GM21423 (cell line): ENCODE measurements at regions not wholly inside any gene's neighbourhood (a gene's known extent, or its start where the extent isn't known, plus 50 kb on each side); places are given as distances from the start of the nearest gene placed in this dataset.
"Not testable (repeated sequence)": the region's sequence is repeated elsewhere in the genome, so short reads cannot be mapped to it uniquely, and the experiment has no call there.

Source experiments
- ATAC-seq: cut with Tn5 transposase; IDR thresholded peaks from one replicate; pipeline ENCODE4 v1.9.1; 2021; ENCODE audit warnings: mild to moderate bottlenecking, moderate library complexity; ENCODE audit not compliant: unreplicated experiment

DNA sequence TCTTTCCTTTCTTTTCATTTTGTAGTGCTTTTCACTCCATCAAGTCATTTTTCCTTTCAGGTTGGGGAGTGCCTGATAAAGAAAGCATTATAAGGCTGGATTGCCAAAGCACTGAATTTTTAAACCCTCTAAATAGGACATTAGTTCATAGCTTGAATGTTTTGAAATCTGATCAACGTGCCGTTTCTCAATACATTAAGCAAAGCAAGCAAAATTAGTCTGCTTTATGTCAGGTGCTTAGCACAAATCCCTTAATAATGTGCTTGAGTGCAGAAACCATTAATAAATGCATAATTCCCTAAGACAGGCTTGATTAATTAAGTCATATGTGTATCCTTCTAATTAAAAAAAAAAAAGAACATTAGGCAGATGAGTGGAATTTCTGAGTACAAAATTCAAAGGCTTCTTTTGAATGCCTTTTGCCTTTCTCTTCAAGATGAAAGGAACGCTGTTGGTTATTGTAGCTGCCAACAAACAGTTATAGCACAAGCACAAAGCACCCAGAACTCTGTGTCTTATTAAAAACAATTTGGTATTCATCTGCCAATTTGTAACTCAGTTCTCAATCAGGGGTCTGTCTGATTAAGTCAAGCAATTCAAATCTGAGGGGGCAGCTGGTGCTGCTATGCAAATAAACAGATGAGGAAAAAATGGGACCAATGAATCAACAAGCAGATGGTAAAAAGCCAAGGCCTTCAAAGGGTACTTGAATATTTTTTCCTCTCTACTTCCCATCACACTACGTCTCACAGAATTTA is 233.7 kb downstream of the TLE1 start:
- no peak for ATAC-seq

DNA sequence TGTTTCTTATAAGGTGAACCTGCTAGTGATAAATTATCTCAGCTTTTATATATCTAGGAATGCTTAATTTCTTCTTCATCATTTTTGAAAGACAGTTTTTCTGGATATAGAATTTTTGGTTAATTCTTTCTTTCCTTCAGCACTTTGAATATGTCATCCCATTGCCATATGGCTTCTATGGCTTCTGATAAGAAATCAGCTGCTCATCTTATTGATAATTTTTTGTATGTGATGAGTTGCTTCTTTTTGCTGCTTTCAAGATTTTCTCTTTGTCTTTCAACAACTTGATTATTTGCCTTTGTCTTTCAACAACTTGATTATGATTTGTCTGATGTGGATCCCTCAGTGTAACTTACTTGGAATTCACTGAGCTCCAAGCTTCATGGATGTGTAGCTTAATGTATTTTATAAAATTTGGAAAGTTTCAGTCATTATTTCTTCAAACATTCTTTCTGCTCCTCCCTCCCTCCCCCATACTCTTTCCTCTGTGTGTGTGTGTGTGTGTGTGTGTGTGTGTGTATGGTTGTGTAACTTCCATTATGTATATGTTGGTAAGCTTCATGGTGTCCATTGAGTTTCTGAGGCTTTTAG is 243.9 kb downstream of the TLE1 start:
- ATAC-seq: no peak

DNA sequence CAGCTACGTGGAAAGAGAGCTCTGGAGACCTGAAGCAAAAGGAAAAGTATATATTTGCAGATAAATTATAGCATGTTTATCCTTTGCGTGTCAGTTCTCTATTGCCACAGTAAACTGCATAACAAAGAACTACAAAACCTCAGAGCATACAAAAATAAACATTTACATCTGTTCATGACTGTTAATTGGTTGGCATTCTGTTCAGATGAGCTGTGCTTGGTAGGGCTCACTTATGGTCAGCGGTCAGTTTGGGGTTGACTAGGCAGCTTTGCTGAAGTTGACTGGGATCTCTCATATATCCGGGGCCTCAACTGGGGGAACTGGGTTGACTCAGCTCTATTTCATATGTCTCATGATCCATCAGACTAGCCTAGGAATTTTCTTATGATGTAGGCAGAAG is 257.7 kb downstream of the TLE1 start:
- no peak for ATAC-seq

DNA sequence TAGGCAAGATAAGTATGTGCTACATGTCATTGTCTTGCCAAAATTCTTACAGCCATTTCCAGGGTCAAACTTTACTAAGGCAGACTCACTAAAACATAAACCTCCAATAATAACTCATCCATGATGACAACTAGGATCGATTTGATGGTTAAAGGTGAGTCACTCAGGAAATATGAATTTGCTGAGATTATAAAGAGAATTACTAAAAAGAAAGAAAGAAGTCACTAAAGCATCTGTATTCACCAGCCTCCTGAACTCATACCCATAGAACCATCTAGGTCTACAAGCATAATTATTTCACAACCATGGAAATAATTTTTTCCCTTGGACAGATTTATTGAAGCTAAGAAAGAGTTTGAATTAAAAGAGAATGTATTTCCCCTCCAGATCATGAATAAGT is 258.6 kb downstream of the TLE1 start:
- ATAC-seq: no peak

DNA sequence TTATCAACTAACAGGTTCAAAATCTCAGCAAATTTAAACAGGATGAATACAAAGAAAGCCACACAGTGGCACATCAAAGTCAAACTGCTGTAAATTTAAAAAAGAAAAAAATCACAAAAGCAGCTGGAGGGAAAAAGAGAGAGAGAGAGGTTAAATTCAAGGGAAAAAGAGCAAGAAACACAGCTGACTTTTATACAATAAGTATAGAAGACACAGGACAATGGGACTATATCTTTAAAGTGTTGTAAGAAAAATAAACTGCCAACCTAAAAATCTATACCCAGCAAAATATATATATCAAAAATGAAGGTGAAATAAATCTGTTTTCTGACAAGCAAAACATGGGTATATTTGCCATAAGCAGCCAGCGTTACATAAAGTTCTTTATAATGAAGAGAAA is 261.5 kb downstream of the TLE1 start:
- ATAC-seq: no peak

DNA sequence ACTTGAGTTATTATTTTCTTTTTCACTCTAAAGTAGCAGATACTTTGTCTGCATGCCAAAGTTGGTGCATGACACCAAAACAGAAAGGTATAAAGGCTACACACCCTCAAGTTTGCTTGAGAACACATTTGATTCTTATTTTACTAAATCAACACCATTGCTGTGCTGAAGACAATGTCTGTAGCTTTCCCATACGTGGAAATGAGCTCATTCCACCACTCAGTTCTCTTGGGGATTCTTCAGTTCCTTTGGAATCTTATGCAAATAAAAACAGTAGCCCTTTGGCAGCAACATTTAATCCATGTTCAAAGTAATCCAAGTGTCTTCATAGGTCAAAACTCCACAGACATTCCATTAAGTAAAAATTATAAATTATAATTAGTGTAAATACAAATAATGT is 264.9 kb downstream of the TLE1 start:
- ATAC-seq: no peak

DNA sequence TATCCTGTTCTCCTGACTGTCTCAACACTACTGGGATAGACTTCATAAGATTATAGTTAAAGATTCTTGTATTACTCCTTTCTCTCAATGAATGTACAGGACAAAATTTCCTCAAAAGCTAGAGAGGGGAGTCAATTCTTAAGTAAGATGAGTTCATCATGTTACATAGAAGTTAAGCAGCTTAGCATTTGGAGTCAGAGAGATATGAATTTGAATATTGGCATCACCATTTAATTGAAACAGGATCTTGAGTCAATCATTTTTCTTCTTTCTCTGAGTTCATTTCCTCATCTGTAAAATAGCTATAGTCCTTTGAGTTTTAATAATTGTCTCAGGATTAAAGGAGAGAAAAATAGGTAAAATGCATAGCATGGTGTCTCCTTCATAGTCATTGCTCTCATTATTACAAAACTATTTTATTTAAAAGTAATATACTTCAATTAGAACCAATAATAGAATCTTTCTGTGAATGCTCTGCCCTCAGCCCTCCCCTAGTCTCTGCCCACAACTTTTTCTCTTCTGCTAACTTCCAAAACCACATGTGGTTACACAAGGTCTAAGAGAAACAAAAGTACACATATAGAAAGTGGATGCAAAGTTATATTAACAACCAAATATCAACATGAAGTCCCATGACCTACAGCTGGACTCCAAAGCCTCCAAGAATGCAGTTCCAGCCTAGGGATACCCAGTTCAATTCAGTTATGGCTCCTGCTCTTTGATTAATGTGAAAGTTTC is 265.6 kb downstream of the TLE1 start:
- no peak for ATAC-seq

DNA sequence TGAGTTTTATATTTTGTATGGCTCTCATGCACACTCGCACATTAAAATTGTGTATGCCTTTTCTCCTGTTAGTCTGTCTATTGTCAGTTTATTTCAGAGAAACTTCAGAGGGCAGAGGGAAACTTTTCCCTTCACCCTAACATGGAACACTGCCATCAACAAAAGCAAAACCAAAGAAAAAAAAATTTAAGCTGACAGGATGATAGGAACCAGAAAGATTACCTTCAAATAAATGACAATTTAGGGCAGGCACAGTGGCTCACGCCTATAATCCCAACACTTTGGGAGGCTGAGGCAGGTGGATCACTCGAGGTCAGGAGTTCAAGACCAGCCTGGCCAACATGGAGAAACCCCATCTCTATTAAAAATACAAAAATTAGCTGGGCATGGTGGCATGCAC is 268.3 kb downstream of the TLE1 start:
- not testable (repeated sequence) for ATAC-seq

DNA sequence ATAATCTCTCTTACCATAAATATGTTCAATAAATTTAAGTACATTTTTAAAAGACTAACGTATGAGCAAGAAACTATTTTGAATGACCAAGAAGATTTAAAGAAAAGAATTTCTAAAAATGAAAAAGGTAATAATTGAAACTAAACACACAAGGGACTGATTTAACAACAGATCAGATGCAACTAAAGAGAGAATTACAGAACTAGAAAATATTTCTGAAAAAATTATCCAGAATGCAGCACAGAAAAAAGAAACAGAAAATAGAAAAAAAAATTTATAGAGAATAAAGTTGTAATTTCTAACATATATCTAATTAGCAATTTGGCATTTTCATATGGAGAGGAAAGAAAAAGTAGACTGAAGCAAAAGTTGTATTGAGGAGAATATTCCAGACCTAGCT is 269.3 kb downstream of the TLE1 start:
- ATAC-seq: no peak

DNA sequence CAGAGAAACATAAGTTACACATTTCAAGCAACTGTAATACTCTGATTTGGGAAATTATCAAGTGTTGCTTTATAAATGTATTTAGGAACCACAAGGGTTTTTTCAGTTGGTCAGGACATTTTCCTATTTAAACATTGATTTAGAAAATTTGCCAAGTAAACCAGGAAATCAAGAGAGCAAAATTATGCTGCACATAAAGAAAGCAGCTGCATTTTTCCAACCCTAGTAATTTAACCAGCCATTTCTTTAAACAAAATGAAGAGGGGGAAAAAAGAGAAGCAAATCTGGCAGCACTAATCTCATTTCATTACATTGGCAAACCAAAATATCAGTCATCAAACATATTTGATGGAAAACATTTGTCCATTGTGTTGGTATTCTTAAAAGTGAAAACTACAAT is 271.4 kb downstream of the TLE1 start:
- no peak for ATAC-seq

DNA sequence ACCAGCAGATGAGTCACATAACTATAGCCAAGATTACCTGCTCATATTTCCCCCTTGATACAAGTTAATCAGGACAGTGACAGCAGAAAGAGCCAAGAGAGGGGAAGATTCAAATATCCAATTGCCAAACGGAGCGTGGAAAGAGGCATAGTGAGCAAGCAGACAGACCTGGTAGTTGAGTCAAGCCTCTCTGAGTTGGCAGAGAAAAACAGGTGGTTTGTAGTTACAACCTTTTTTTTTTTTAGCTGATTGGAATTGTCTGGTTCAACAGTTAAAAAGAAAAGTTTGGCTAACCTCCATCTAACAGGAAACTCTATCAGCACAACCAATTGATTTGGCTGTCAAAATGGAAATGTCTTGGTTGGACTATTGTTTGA is 272.1 kb downstream of the TLE1 start:
- no peak for ATAC-seq

DNA sequence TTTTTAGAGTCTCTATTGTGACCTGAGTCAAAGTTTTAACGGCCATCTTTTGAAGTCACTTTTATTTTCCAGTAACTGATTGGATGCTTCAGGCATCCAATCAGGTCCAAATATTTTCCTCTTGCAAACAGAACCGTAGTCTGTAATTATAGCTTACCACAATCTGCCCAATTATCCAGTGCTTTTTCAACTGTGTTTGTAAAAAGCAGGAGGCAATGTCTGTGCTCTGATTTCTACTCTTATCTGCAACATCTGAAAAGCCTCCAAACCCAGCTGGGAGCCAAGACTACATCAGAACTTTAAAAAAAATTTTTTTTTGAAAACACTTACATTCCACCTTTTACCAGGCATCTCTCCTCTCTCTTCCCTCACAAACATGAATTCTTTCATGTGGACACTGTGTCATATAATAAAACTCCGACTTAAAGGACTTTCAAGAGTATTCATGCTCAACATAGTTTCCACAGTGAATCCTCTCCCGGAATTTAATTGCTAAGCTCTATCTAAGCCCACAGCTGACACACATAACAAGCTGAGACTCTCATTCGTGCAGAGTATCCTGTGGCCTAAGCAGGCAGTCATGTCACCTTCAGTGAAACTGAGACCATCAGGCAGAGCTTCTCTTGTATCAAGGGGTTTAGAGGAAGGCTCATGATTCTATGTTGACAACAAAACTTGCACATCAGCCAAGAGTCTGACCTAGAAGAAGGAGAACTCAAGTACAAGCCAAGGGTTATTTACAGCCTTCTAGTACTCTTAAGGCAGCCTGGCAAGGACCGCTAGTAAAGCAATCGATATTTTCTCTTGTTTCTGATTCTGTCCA is 272.7 kb downstream of the TLE1 start:
- no peak for ATAC-seq

DNA sequence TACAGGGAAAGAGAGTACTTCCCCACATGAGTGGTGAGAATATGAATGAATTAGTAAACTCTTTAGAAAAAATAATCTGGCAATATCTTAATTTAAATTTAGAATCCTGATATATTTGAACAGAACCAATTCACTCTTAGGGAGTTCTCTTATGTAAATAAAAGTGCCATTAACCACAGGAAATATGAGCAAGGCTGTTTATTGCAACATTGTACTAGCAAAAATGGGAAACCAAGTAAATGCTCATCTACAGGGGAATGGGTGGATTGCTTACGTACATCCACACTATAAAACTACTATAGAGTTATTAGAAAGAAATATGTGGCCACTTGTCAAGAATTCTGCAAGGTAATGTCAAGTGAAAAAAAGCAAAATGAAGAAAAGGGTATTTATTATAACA is 274.5 kb downstream of the TLE1 start:
- no peak for ATAC-seq

DNA sequence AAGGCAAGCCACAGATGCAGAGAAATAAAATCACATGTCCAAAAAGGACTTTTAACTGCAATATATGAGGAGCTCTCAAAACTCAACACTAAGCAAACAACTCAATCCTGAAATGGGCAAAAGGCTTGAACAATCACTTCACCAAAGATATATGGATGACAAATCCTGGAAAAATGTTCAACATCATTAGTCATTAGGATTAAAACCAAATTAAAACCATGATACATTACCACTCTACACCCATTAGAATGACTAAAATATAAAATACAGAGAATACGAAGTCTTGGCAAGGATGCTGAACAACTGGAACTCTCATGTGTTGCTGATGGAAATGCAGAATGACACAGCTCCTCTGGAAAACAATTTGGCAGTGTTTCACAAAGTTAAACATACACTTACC is 277.4 kb downstream of the TLE1 start:
- no peak for ATAC-seq

DNA sequence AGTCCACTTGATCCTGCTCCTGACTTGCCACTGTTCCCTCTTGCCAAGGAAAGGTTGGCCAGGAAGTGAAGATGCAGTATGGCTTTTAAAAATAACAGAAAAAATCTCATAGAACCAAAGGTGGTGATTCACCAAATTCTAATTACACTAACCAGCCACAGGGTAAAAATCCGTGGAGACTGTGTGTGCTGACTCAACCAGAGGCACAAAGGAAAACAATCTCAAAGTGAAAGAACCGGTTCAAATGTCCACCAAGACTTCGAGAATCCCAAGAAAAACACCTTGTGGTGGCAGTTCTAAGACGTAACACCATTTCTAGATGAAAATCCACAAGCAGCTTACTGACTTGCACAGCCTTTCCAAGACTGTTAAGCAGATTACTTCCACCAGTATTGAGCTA is 279.1 kb downstream of the TLE1 start:
- ATAC-seq: no peak

DNA sequence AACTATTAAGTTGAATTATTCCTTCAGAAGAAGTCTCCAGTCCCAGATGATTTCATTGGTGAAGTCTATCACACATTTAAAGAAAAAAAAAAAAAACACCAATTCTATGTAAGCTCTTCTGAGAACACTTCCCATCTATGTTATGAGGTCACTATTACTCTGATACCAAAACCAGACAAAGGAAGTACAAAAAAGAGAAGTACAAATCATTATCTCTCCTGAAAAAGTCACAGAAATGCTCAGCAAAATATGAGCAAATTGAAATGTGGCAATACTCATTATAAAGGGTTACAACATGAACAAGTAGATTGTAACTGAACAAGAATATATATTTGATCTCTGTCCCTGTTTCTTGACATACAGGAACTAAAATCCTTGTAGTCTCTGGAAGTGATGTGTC is 280.4 kb downstream of the TLE1 start:
- ATAC-seq: no peak

DNA sequence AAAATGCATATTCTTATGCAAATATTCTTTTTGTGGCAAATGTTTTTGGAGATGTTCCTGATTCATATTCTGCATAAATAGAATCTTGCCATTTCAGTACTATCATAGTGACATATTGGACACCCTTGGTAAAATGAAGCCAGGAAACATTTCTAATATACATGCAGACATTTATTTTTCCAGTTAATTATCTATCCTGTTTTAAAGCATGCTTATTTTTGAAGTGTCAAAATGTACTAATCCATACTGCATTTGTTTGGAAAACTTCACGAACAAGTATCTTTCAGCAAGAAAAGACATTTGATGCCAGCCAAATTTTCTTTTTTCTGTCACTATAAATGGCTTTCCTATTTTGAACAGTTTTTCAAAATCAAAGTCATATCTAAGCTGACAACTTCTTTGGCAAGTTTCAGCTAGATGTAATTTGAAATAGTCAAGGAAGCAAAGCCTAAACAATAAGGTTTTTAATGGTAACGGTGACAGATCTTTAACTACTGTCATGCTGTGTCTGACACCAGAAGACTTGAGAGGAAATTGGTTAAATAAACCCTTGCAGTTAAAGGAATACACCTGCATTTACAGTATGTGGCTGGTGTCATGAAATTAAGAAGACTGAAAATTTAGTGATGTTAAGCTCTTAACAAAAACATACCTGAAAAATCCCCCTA is 284.3 kb downstream of the TLE1 start:
- no peak for ATAC-seq

DNA sequence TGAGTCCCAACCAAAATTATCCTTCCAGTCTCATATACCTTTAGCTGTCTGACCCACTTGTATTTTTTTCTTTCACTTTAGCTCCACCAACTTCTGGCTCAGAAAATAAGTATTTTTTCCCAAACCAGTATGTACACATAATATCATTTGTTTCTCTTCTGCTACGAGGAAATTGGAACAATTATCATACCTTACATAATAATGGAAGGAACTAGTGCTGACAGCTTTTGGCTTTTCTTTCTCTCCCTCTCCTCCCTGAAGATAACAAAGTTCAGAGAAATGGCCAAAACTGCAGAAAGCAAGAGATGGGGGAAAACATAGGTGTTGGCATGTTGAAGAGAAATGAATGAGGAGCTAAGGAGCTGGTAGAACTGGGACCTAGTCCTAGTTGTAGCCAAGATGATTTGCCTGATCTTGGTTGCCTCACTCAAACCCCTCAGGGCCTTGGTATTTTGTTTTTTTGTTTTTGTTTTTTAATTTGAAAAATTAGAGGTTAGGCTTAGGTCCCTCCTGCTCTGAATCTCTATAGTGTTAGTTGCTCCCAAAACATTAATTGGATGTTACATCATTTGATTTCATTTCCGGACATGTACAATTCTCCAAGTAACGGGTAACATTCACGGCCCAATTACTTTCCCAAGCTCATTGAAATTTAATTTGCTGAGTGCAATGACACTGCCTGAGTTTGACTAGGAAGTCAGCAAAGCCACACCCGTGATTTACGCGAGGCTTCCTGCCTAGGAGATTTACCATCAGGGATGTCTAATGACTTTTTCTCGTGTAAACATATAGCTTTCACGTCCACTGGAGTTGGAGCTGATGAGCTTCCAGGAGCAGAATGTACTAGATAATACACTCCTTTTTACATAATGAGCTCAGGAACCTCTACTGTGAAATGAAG is 291.6 kb downstream of the TLE1 start:
- no peak for ATAC-seq

DNA sequence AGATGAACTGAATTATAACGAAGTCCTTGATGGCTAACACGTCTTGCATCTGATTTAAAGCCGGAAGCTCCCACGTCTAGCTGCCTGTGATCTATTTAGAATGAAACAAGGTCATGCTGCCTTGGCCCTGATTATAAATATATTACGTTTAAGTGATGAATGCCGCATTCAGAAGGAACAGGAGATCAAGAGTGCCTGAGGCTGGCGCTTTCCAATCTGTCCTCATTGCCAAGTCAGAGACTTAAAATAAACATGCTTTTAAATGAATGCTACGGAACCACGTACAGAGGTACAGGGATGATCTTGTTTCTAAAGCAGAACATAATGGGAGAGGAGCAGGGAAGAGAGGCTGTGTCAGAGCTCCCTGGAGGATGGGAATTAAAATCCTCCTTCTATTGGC is 292.8 kb downstream of the TLE1 start:
- ATAC-seq: no peak

DNA sequence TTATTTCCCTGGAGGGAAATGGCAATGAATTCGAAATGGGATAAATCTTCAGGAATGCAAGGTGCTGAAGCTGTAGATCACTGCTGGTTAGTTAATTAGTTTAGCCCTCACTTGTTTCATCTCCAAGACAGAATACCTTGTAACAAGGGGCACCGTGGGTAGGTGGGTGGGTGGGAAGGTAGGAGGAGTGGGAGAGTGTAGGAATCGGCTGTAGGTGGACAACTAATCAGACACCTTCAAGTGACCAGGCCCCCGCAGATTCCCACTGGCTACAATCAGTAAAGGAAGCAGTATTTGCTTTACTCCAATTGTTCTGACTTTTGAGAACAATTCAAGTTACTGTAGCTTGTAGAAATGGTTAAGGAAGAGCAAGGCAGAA is 293.7 kb downstream of the TLE1 start:
- ATAC-seq: no peak
